ENCODE measurements at regions not wholly inside any gene's neighbourhood (a gene's known extent, or its start where the extent isn't known, plus 50 kb on each side); places are given as distances from the start of the nearest gene placed in this dataset.
"Not testable (repeated sequence)": the region's sequence is repeated elsewhere in the genome, so short reads cannot be mapped to it uniquely, and the experiment has no call there.

DNA sequence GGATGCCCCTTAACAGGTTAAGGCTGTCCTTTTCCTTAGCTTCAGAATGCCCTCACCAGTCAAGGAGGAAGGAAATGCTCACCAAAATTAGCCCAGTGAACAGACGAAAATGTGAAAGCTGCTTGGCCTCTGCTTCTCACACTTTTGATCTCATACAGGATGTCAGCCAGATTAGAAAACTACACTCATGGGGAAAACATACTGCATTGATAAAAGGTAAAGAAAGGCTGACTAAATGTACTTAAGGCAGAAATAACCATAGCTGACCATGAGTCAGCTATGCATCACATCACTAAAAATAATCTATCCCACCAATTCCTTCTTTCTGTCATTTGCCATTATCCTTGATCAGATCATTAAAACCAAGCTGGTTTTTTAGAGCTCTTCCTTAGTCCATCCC is 198.4 kb upstream of the TENT5A start:
- no peak for DNase-seq

DNA sequence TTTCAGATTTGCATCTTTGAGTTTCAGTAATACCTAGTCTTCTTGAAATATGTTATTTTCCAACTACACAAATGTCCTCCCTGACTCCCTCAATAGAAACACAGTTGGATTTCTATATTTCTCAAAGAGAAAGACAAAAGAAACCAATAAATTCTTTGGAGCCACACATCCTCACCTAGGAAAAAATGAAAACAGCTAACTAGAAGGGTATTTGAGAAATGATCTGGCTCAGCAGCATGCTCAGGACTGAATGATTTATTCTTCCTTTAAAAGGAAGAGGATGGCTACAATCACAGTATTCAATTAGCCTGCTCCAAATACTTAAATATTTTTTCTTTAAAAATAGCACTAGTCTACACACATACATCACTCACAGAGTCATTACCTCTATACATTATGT is 196.4 kb upstream of the TENT5A start:
- no peak for DNase-seq

DNA sequence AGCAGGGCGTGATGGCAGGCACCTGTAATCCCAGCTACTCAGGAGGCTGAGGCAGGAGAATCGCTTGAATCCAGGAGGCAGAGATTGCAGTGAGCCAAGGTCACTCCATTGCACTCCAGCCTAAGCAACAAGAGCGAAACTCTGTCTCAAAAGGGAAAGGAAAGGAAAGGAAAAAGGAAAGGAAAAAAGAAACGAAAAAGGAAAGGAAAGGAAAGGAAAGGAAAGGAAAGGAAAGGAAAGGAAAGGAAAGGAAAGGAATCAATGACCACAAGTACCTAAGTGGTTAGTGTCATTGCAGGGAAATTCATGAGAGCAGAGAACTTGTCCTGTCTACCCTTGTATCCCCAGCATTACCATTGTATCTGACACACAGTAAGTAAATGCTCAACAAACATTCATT is 195.7 kb upstream of the TENT5A start:
- DNase-seq = not testable (repeated sequence)

DNA sequence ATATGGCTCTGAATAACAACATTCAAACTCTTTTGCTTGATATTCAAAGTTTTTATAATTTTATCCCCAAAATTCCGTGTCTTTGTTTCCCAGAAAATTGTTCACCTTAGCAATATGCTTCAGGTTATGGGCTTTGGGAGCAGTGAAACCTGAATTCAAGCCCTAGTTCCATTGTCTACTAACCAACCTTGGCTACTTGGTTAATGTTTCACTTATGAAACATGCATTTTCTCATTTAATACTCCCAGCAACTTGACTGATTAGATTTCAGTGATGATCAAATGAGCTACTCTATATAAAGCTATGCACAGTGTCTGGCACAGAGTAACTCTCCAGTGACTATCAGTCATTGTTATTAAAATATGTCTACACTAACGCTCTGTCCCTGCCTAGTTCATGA is 192.2 kb upstream of the TENT5A start:
- no peak for DNase-seq

DNA sequence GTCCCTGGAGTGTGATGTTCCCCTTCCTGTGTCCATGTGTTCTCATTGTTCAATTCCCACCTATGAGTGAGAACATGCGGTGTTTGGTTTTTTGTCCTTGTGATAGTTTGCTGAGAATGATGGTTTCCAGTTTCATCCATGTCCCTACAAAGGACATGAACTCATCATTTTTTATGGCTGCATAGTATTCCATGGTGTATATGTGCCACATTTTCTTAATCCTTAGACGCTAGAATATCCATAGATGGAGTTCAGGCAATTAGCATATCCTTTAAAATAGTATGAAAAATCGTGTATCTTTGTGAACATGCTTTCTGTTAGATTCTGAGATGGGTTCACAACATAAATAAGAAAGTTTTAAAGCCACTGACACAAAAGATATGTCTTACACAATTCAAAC is 190.4 kb upstream of the TENT5A start:
- DNase-seq = not testable (repeated sequence)

DNA sequence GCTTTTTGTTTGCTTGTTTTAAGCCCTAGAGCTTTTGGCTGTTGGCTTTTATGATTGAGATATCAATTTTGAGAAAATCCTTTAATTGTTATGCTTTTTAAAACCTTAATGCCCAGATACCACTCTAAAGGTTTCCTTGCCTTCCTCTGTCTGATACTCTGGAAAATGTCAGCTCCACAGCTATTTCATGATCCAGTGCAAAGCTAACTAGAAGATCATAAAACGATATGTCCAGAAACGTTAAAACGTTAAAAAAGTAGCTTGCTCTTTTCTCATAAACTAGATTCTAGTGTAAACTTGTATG is 189.5 kb upstream of the TENT5A start:
- no peak for DNase-seq

DNA sequence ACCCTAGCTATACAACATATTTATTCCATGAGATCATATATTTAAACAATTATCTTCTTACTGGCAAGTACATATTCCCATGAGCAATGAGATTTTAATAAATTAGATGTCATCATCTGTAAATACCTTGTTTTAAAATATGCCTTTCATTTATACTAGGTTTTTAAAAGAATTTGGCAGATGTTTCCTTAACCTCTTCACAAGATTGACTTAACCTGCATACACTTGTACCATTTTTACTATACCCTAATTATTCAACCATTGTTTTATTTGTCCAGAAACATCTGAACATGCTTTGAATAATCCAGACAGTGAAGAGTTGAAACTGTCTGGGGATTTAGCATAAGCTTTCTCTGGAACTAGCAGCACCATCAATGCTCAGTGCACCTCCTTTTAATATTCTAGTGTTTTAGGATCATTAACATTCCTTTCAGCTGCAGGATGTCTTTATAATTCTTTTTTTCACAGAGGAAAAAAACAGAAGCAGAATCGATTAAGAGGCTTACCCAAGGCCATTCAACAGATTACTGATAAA is 188.0 kb upstream of the TENT5A start:
- no peak for DNase-seq

DNA sequence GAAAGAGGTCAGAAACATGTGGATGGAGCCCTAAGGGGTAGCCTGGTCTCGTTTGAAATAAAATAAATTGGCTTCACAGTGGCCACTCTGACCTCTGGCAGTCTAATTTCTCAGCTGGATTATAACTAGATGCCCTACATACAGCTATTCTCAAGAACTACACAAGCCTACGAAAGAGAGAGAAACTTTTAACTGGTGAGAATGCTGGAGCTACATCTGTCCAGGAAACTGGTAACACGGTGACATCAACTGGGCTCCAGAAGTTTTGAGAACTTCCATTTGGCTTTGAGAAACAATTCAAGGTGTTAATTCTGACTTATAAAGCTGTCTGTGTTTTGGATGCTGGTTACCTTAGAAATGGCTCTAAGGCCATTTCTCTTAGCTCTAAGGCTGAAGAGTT is 187.3 kb upstream of the TENT5A start:
- no peak for DNase-seq

DNA sequence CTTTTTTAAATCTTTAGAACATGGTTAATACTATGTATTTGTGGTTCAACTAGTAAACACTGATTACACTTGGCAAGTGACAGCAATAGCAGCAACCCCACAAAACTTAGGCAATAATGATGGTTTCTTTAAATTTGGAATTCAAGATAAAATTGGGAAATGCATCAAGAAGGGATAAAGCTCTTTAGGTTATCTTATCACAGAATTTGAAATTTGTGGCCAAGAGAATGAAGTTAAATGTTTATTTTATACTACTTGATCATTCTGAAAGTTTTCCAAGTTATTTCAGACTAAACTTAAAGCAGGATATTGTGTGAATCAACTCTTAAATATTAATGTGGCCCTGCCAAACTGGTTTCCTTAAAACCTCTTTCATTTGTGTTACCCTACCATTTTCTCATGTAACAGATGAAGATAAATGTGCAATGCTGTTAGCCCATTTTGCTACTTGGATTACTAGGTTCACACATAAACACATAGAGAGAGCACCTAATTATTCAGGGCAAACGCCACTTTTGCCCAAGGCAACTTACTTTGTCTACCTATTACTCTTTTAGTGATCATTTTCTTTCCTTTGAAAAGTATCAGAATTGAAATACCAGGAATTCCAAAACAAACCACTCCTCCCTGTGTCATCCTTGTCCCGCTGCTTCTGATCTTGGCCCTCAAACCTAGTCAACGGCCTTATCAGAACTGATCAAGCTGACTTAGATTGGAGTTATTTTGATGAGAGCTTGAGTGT is 186.7 kb upstream of the TENT5A start:
- no peak for DNase-seq

DNA sequence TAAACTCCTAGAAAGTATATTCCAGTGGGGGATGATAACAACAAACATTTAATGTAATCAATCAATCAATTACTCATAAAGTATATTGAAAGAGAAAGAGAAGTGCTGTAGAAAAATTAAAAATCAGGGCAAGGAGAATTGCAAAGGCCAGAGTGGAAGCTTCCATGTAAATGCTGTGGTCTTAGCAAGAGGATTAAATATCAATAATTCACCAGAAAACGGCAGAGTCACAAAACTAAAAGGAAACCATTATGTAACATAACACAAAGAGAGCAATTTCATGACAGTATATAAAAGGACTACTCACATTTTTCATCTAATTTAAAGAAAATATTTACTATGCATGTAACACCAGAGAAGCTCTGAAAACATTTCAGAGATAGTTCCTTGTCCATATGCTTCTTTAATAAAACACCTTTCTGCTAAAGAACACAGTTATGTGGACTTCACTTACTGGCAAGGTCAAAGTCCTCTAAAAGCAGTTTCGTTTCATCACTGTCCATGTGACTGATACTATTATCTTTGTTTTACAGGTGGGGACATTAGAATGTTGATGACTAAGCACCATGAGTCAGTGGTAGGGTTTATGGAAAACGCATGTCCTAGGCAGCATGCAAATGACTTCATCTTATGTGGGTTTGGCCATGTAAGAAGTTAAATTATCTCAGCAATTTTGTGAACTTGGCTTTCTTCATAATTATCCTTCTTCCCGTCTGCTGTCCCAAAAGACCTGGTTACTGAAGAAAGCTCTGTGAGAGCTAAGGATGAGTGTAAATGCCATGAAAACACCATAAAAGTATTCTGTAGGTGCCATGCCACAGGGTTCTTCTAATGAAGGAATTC is 185.8 kb upstream of the TENT5A start:
- no peak for DNase-seq

DNA sequence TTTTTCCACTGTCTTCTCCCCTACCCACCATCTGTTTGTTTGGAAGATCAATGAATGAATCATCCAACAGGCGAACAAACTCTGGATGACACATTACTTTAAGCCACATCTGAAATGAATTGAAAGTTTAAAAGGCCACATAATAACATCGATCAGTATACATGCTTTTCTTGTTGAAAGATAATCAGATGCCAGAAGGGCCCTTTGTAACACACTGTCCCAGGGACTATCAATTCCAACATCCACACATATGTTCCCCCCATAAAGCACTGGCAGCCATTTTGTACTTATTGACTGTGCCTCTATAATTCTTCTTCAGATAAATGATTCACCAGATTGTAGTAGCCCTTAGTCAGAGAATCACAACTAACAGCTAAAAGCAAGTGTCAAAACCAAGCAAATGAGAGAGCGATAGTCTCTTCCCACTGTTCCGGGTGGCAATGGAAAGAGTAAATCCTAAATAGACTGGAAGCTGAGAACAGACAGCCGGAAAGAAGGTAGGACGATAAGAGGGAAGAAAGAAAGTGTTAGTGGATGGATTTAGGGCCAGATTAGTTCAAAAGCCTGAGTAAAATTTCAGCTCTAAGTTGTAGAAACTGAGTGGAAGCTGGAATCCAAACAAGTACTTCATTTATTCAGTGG is 184.9 kb upstream of the TENT5A start:
- no peak for DNase-seq

DNA sequence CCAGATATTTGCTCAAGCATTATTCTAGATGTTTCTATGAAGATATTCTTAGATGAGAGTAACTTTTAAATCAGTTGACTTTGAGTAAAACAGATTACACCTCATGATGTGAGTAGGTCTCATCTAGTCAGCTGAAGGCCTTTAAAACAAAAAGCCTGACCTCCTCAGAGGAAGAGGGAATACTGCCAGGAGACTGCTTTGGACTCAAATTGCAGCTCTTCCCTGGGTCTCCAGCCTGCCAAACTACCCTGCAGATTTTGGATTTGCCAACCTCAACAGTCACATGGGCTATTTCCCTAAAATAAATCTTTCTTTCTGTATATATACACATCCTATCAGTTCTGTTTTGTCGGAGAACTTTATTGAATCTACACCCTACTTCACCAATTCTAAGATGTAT is 182.5 kb upstream of the TENT5A start:
- no peak for DNase-seq

DNA sequence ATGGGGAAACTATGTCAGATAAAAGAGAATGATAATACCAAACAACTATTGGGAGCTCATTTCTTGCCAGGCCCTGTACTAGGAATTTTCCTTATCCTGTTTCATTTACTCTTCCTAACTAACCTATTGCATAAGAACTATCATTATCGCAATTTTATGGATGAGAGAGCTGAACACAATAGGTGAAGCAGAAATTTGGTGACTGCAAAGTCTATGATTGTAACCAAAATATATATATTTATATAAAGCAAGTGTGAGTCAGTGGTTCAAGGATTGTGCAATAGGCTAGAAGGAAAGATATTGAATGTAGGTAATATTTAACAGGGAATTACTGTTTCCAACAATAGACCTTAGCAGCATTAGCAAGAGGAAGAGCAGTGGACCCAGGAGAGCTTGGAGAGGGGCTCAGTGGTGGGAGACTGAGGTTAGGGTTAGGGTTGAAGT is 181.1 kb upstream of the TENT5A start:
- no peak for DNase-seq

DNA sequence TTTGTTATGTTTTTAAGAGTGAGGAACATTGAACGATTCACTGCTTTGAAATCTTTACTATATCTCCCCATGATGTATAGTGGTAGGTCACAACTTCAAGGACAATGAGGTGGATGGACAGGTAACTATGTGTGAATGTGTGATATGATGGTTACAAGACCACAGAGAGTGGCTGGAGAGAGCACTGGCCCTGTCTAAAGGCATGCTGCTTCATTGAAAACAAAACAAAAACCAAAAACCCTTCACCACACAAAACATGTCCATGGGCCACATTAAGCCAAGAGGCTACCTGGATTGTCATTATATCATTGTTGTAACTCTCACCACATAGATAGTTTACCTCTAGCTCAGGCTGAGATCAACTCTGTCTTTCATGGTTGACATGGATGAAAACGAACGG is 180.6 kb upstream of the TENT5A start:
- no peak for DNase-seq

DNA sequence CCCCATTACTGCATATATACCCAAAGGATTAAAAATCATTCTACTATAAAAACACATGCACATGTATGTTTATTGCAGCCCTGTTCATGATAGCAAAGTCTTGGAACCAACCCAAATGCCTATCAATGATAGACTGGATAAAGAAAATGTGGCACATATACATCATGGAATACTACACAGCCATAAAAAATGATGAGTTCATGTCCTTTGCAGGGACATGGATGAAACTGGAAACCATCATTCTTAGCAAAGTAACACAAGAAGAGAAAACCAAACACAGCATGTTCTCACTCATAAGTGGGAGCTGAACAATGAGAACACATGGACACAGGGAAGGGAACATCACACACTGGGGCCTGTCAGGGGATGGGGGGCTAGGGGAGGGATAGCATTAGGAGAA is 180.0 kb upstream of the TENT5A start:
- not testable (repeated sequence) for DNase-seq

DNA sequence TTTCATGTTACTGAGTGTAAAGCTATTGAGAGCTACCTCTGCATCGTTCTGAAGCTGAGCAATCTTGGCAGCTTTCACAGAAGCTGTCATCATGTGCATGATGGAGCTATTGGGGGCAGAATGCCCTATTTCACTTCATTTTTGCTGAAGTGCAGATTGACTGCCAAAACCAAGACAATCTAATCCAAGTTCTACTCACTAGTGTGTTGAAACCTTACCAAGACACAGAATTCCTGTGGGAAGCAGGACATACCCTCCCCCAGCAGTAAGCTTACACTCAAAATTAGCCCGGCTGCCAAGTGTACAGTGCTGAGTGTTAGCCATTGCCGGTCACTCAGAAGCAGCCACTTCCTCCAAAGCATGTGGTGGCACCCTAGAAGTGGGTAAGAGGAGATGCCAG is 177.3 kb upstream of the TENT5A start:
- no peak for DNase-seq

DNA sequence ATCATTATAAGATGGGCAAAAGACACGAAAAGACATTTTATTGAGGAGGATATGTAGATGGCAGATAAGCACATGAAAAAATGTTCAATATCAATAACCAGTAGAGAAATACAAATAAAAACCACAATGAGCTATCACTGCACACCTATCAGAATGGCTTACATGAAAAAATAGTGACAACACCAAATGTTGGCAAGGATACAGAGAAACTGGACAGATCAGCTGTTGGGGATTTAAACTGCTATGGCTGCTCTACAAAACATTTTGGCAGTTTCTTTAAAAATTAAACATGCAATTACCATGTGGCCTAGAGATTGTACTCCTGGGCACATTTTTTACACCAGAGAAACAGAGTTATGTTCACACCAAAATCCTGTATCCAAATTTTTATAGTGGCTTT is 172.7 kb upstream of the TENT5A start:
- no peak for DNase-seq

DNA sequence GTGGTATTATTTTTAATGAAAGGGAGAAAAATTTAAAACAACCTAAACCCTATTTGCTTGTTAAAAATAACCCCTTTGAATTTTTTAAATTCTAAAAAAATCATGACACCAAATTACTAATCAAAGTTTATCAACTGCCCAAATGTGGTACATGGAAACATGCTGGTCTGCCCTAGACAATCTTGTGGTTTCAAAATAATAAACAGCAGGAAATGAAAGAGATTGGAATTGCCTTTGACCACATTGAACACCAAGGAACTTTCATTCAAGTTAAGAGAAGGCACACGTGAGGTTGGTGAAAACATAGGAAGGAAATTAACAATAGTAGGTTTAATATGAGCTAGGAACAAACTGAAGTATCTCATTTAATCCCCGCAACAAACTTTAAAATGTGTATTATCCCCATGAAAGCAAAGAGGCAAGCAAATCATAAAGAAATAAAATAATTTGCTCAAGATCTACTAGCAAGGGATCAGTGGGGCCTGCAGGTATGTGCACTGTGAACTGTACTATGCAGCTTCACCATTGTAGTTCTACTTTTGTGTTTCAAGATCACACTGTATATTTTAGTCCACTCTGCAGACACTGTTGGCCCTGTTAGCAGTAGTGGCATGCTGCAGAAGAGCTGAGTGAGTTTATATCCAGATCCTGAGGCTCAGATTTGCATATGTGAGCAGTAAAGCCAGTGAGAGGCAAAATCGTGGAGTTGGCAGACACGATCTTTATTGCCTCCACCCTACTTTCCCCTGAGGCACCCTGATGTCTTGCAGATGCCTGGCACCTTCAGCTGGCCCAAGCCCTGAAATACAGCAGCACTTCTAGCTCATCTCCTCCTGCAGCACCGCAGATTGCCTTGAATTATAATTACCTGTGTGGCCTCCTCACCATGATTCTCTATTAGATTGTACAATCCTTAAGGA is 157.8 kb upstream of the TENT5A start:
- no peak for DNase-seq

DNA sequence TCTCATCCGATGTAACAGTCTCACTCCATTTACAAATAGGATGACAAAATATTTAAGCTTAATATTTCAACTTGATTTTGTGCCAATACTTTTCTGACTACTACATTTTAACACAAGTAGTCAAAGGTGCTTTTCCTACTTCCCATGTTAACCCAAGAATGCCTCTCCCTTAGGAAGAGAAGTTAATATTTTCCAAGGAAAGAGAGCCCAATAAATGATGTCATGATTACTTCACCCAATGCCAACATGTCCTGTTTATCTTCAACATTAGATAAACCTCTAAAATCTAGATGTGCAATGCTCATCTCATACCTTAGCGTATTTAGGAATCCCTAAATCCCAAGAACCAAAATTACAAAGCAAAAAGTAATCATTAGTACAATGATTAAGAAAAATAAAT is 156.7 kb upstream of the TENT5A start:
- no peak for DNase-seq

DNA sequence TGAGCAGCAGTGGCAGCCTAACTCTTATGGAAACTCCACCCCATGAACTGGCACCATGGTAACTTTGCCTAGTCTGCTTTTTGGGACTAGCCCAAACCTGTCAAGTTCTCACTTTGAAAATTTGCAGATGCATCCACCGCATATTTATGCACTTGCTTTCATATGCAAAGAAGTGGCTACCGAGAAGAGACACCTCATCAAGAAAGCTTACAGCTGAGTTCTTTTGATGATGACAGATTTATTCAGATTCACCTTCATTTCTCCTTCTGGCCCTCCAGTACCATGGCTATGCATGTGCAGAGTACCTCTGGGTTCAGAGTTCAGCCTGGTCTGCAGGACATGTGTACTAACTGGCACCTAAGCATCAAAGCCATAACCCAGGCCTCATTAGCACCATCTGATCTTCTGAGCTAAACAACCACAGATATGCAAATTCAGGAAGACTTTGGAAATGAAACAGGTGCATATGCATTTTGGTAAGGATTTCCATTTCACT is 154.3 kb upstream of the TENT5A start:
- DNase-seq = no peak

DNA sequence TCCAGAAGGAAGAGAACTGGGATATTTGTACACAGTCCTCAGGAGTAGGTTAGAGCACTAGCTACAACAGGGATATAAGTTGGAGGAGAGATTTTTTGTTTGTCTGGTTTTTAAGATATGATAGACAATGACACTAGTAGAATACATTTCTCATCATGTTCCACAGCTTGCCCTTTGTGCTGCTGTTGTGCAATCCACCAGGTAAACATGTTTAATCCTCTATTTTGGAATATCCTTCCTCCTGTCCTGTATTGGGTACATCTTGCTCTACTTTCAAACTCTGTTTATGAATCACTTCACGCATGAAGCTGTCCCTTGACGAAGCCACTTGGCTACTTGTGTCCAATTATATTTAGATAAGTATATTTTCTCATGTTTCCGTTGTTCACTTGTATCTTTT is 153.6 kb upstream of the TENT5A start:
- no peak for DNase-seq

DNA sequence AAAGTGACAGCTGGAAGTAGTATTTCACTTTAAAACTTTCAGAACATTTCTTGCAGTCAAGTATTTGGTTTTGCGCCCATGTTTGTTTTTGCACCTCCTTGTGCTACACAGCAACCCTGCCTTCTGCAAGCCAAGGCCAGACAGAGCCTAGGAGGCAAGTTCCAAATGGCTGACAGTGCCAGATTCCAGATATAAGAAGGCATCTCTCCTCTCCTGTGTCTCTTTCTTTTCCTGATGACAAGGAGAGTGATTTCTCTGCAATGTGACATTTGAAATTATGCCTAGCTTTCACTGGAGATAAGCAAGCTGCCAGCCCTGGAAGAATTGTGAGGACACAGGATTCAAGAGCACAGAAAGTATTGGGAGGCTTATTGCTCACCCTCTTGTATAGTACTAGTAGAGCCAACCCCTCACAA is 149.1 kb upstream of the TENT5A start:
- DNase-seq = no peak

DNA sequence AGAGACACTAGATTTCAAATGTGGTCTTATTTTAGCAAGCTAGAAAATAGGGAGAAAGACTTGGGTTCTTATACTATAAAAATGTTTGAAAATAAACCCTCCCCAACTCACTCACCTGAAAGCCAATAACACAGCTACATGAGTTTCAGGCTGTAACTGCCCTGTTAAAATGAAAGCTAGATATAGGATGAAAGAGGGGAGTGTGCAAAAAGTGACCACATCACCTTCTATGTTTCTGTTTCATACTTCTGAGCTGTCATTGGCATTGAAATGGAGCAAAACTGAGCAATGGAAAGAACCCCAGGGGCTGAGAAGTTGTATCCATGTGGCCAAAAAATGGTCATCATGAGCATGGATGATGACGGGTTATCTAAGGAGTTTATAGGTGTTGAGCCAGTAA is 148.1 kb upstream of the TENT5A start:
- no peak for DNase-seq
